ENCODE measurements at regions not wholly inside any gene's neighbourhood (a gene's known extent, or its start where the extent isn't known, plus 50 kb on each side); places are given as distances from the start of the nearest gene placed in this dataset.
A peak's percentile ranks its signal among the peaks of the same experiment; 100 is the strongest.

- DNase-seq (ENCODE audit: low spot score) (no peak), ATAC-seq (ENCODE audit: insufficient number of reproducible peaks, low FRiP score, low read depth) (no peak)
- Histone ChIP-seq H3K4me3 (no peak overlapping the region), H3K36me3 (no peaks in the 10 kb centered on the region), H3K4me1 (ENCODE audit: control insufficient read depth in 1 of 2, low read depth in 2 of 2) (no peaks in the 10 kb centered on the region), H3K9me3 (no peaks in the 10 kb centered on the region), H3K27me3 (replicated peaks; ENCODE audit: insufficient read depth) (no peaks in the 10 kb centered on the region), H3K27ac (no peak overlapping the region)
- TF ChIP-seq CTCF (IDR thresholded peaks at IDR 0.05), result no peak
These were observed 148.8 kb upstream of the ZNF236 start for GRCh38 chr18:76673281-76674185.

GRCh38 chr18:76672627-76673026 is 149.7 kb upstream of the ZNF236 start:
- ATAC-seq (ENCODE audit: insufficient number of reproducible peaks, low FRiP score, low read depth) (no peak), DNase-seq (ENCODE audit: low spot score) (no peak)
- no peaks in the 10 kb centered on the region for H3K27me3 ChIP-seq (replicated peaks; ENCODE audit: insufficient read depth)
- no peaks in the 10 kb centered on the region for H3K36me3 ChIP-seq
- no peak for TF ChIP-seq CTCF (IDR thresholded peaks at IDR 0.05)
- no peak overlapping the region for H3K4me3 ChIP-seq
- no peaks in the 10 kb centered on the region for H3K9me3 ChIP-seq
- H3K4me1 ChIP-seq (ENCODE audit: control insufficient read depth in 1 of 2, low read depth in 2 of 2), result no peaks in the 10 kb centered on the region
- H3K27ac ChIP-seq, result no peak overlapping the region

- DNase-seq (ENCODE audit: low spot score) (no peak), ATAC-seq (ENCODE audit: insufficient number of reproducible peaks, low FRiP score, low read depth) (no peak)
- TF ChIP-seq CTCF (IDR thresholded peaks at IDR 0.05), result no peak
- H3K9me3 ChIP-seq, result no peaks in the 10 kb centered on the region
- no peaks in the 10 kb centered on the region for H3K36me3 ChIP-seq
- peak overlapping the region in 1 of 2 donors; percentile 18 for H3K27ac ChIP-seq
- no peak overlapping the region for H3K4me3 ChIP-seq
- H3K4me1 ChIP-seq (ENCODE audit: control insufficient read depth in 1 of 2, low read depth in 2 of 2), result no peaks in the 10 kb centered on the region
- no peaks in the 10 kb centered on the region for H3K27me3 ChIP-seq (replicated peaks; ENCODE audit: insufficient read depth)
These were observed 151.6 kb upstream of the ZNF236 start for GRCh38 chr18:76670564-76671288.

GRCh38 chr18:76668546-76668945 is 153.8 kb upstream of the ZNF236 start:
- Histone ChIP-seq H3K4me1 (ENCODE audit: control insufficient read depth in 1 of 2, low read depth in 2 of 2) (no peaks in the 10 kb centered on the region), H3K27ac (no peak overlapping the region), H3K27me3 (replicated peaks; ENCODE audit: insufficient read depth) (no peaks in the 10 kb centered on the region), H3K4me3 (no peak overlapping the region), H3K36me3 (no peaks in the 10 kb centered on the region), H3K9me3 (no peaks in the 10 kb centered on the region)
- TF ChIP-seq CTCF (IDR thresholded peaks at IDR 0.05), result no peak
- ATAC-seq (ENCODE audit: insufficient number of reproducible peaks, low FRiP score, low read depth) (no peak), DNase-seq (ENCODE audit: low spot score) (no peak)

- Histone ChIP-seq H3K27me3 (replicated peaks; ENCODE audit: insufficient read depth) (no peaks in the 10 kb centered on the region), H3K27ac (no peak overlapping the region), H3K4me3 (no peak overlapping the region), H3K4me1 (ENCODE audit: control insufficient read depth in 1 of 2, low read depth in 2 of 2) (no peaks in the 10 kb centered on the region), H3K9me3 (no peaks in the 10 kb centered on the region), H3K36me3 (no peaks in the 10 kb centered on the region)
- ATAC-seq (ENCODE audit: insufficient number of reproducible peaks, low FRiP score, low read depth) (no peak), DNase-seq (ENCODE audit: low spot score) (no peak)
- no peak for TF ChIP-seq CTCF (IDR thresholded peaks at IDR 0.05)
These were observed 154.2 kb upstream of the ZNF236 start for GRCh38 chr18:76668119-76668518.

Measured in thoracic aorta (tissue), 2 donors.